Ovary (tissue), 3 donors: ENCODE measurements at regions not wholly inside any gene's neighbourhood (a gene's known extent, or its start where the extent isn't known, plus 50 kb on each side); places are given as distances from the start of the nearest gene placed in this dataset.

Source experiments
- CTCF ChIP-seq, 3 donors: fragments of 450-650 bp in 2 of 3; fragments of 200-600 bp in 1 of 3; IDR thresholded peaks; one replicate each; pipeline versions ENCODE4 v1.5.1 to v1.8.0; 2016 to 2022; ENCODE audit warnings: antibody characterized with exemption in 3 of 3, mild to moderate bottlenecking in 1 of 3
- EP300 ChIP-seq: sonication (generic); formaldehyde crosslinking; IDR thresholded peaks from one replicate; pipeline ENCODE4 v1.6.1; 2017; ENCODE audit warnings: antibody characterized with exemption
- POLR2A ChIP-seq: fragments of 450-650 bp; IDR thresholded peaks from one replicate; pipeline ENCODE4 v1.6.1; 2017; ENCODE audit warnings: antibody characterized with exemption, mild to moderate bottlenecking, moderate library complexity
- donor health status: DM: no; HTN: no; CAD: no.

DNA sequence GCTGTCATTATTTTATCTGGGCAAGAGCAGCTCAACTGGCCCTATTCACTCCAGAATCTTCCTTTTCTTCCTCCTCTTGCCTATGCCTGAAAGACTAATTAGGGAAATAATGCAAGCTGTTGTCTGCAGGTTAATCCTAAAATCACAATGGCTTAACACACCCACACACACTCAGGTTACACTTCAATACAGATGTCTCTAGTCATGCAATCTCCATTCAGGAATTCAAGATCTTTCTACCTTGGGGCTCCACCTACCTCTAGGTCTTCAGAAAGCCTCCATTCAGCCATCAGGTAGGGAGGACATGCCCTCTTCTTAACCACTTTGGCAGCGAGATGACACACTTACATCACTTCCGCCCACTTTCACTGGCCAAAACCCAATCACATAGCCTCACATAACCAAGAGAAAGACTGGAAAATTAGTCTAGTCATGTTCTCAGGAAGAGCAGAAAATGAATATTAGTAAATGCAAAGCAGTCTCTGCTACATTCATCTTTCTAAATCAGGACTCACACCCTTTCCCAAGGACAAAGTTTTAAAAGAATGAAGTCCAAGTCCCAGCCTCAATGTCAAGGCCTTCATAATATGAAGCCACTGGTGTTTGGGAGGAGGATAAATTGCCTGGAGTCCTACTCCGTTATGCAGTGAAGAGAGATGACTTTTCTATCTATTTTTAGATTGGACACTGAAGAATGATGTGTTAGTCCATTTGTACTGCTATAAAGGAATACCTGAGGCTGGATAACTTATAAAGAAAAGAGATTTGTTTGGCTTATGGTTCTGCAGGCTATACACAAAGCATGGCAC, 428.1 kb downstream of the EFNA5 start:
- TF ChIP-seq CTCF (IDR thresholded peaks at IDR 0.05) (no peak), POLR2A (no peak), EP300 (no peak)
